ENCODE measurements at regions not wholly inside any gene's neighbourhood (a gene's known extent, or its start where the extent isn't known, plus 50 kb on each side); places are given as distances from the start of the nearest gene placed in this dataset.

DNA sequence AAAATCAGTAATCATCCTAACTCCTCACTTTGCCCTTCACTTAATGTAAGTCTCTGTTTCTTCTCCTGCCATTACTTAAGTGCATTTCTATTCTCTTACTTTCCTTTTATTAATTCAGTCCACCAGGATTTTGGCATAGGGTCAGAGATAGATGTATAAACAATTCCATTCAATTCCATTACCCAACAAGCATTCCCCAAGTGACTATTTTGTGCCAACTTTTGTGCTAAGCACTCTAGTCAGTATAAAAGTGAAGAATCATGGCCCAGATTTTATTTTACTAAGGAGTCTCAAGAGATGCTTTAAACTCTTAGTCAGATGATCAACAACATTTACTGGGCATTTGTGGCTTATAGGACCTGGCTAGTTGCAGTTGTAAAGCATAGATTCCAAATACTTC is 159.3 kb downstream of the DMAC1 start:
- no peak for TF ChIP-seq EZH2 (IDR thresholded peaks at IDR 0.05; ENCODE audit: borderline replicate concordance, low read length)
- TF ChIP-seq, protein P1, sequence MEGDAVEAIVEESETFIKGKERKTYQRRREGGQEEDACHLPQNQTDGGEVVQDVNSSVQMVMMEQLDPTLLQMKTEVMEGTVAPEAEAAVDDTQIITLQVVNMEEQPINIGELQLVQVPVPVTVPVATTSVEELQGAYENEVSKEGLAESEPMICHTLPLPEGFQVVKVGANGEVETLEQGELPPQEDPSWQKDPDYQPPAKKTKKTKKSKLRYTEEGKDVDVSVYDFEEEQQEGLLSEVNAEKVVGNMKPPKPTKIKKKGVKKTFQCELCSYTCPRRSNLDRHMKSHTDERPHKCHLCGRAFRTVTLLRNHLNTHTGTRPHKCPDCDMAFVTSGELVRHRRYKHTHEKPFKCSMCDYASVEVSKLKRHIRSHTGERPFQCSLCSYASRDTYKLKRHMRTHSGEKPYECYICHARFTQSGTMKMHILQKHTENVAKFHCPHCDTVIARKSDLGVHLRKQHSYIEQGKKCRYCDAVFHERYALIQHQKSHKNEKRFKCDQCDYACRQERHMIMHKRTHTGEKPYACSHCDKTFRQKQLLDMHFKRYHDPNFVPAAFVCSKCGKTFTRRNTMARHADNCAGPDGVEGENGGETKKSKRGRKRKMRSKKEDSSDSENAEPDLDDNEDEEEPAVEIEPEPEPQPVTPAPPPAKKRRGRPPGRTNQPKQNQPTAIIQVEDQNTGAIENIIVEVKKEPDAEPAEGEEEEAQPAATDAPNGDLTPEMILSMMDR (IDR thresholded peaks at IDR 0.05; ENCODE audit: low read length) = no peak
